ENCODE measurements at regions not wholly inside any gene's neighbourhood (a gene's known extent, or its start where the extent isn't known, plus 50 kb on each side); places are given as distances from the start of the nearest gene placed in this dataset.

- no peak for TF ChIP-seq CTCF (conservative IDR thresholded peaks at IDR 0.05; ENCODE audit: low read depth, low read length)
- TF ChIP-seq EZH2 (IDR thresholded peaks at IDR 0.05; ENCODE audit: borderline replicate concordance, low read depth, low read length, poor library complexity, severe bottlenecking) = no peak
These were observed 191.7 kb upstream of the PTPRD start for GRCh38 chr9:10804486-10804885.
